GM12892 (cell line): ENCODE measurements at regions not wholly inside any gene's neighbourhood (a gene's known extent, or its start where the extent isn't known, plus 50 kb on each side); places are given as distances from the start of the nearest gene placed in this dataset.

Source experiments
- DNase-seq: peaks from one replicate; pipeline ENCODE4 v3.0.0; 2011; ENCODE audit not compliant: insufficient read length
- FAIRE-seq: peaks from 2 replicates; lab custom pipeline; 2011; peaks lifted over from hg19 to GRCh38; lab: Jason Lieb, UNC
- POLR2A ChIP-seq: IDR thresholded peaks from 2 replicates; pipeline ENCODE4 v1.6.1; 2011; ENCODE audit warnings: low read depth, low read length, control low read depth
- POLR2AphosphoS5 ChIP-seq: IDR thresholded peaks from 2 replicates; pipeline ENCODE4 v1.6.1; 2011; ENCODE audit warnings: low read depth, low read length, control low read depth
- TAF1 ChIP-seq: IDR thresholded peaks from 2 replicates; pipeline ENCODE4 v1.6.1; 2011; ENCODE audit warnings: low read depth, mild to moderate bottlenecking, control low read depth, low read length, borderline replicate concordance

DNA sequence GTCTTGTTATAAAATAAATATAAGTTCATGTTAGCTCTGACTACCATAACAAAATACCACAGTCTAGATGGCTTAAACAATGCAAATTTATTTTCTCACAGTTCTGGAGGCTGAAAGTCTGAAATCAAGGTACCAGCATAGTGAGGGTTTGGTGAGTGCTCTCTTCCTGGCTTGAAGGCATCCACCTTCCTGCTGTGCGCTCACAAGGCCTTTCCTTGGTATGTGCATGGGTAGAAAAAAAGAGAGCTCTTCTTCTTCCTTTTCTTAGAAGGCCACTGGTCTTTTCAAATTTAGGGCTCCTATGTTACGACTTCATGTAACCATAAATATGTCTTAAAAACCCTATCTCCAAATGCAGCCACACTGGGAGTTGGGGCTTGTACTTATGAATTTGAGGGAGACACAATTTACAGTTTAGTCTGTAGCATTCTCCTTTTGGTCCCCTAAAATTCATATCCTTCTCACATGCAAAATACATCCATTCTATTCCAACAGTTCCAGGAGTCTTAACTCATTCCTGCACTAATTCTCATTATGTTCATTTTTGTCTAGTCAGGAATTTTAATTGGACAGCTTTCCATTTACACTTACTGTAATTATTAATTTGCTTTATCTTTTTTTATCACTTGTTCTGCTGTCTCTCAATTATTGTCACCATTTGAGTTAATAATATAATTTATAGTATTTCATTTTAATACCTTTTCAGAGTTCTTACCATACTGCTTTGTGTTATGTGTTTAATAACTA lies 381.9 kb upstream of the EPHA7 start:
- TF ChIP-seq TAF1 (no peak), POLR2AphosphoS5 (no peak), POLR2A (no peak)
- FAIRE-seq, result no peak
- DNase-seq, result no peak

DNA sequence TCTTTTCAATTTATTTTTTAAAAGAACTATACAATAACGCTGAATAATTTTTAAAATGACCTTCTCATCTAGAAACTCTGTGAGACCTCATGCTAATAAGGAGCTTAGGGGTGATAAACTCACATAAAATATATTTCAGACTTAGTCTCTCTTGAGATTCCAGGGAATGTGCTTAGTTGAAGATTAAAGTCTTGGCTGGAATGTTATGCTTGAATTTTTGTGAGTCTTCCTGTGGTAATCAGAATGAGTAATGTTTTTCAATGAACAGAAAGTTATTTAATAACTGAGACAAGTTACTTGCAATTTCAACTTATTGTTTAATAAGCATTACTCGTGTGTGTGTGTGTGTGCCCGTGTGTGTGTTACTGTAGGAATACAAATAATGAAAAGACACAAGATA lies 379.9 kb upstream of the EPHA7 start:
- no peak for DNase-seq
- no peak for FAIRE-seq
- TF ChIP-seq POLR2A (no peak), TAF1 (no peak), POLR2AphosphoS5 (no peak)

DNA sequence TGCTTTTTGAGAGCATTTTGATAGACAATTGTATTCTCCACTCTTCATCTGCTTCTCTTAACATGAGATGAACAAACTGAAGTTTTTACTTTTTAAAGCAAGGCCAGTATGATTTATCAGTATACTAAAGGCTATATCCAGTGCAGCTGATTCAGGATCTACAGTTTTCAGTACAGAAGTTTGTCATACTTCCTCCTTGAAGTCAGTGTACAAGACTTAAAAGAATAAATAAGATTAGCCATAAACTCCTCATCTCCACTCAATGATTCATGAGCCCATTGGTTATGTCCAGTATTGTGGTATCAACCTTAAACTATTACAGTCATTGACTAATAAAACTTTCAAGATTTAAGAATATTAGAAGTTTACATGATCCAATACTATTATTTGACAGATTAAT lies 374.8 kb upstream of the EPHA7 start:
- no peak for TF ChIP-seq TAF1
- no peak for TF ChIP-seq POLR2A
- TF ChIP-seq POLR2AphosphoS5, result no peak

DNA sequence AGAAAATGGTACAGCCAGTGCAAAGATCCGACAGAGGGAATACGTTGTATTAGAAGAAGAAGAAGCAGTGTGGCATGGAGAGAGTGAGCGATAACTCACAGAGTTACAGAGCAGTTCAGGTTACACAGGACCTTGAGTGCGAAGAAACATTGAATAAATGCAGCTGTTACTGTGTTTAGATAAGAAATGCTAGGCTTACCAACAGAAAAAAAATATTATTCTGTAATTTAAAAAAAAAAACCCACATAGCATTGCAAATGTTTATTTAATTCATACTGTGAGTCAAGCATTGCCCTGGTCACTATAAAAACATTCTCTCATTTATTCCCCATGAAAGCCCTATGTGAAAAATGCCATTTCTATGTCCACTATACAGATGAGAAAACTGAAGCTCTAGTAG lies 373.4 kb upstream of the EPHA7 start:
- FAIRE-seq, result no peak
- no peak for DNase-seq
- no peak for TF ChIP-seq TAF1

More for the DNA sequence above, 374.8 kb upstream of the EPHA7 start:
- no peak for DNase-seq
- no peak for FAIRE-seq

DNA sequence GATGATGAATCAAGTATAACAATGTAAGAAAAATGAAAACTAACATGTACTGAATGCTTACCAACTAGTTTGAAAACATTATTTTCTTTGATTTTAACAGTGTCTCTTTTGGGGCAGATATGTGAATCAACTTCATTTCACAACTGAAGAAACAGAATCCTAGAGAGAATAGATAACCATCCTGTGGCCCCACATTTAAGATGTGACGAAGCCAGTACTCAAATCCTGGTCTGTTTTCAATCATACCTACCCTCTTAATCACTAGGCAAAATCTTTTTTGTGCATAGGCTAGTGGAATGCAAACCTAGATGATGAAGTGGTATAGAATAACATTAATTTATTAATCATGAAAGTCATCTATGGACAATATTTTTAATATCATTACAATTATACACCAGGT lies 371.6 kb upstream of the EPHA7 start:
- FAIRE-seq (no peak), DNase-seq (no peak)

DNA sequence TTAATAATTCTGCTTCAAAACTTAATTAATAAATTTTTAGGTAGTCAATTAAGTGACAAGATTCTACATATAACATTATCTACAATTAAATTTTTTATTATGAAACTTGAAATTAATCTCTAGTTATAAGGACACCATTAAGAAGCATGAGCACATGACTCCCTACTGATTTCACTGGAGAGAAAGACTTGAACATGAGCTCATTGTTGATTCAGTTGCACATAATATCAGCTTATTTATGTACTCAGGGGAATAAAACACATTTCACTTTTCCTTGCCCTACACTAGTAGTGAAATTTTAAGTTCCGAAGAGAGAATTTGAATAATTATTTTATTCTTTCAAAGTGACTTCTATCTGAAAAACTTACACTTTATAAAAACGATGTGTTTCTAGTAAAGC lies 370.2 kb upstream of the EPHA7 start:
- TF ChIP-seq POLR2A (no peak), TAF1 (no peak), POLR2AphosphoS5 (no peak)

More for the DNA sequence above, 371.6 kb upstream of the EPHA7 start:
- TF ChIP-seq TAF1 (no peak), POLR2AphosphoS5 (no peak), POLR2A (no peak)

DNA sequence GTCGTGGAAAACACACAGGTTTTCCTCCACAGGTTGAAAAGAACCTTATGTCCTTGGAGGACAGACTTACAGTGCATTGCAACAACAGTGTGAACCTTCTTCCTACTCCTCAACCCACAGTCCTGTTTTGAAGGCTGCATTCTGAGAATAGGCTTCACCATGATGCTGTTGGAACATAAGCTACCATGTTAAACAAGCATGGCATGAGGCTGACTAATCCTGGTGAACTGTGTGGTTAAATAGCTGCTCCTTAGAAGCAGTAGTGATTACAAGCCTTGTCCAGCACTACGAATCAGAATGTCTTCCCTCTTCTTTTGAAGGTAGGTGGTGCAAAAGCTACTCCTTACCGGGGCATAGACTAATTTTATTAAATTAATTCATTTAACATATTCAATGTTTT lies 368.5 kb upstream of the EPHA7 start:
- TF ChIP-seq POLR2AphosphoS5, result no peak
- TF ChIP-seq TAF1, result no peak
- TF ChIP-seq POLR2A, result no peak
- FAIRE-seq (no peak), DNase-seq (no peak)

More for the DNA sequence above, 370.2 kb upstream of the EPHA7 start:
- FAIRE-seq (no peak), DNase-seq (no peak)

DNA sequence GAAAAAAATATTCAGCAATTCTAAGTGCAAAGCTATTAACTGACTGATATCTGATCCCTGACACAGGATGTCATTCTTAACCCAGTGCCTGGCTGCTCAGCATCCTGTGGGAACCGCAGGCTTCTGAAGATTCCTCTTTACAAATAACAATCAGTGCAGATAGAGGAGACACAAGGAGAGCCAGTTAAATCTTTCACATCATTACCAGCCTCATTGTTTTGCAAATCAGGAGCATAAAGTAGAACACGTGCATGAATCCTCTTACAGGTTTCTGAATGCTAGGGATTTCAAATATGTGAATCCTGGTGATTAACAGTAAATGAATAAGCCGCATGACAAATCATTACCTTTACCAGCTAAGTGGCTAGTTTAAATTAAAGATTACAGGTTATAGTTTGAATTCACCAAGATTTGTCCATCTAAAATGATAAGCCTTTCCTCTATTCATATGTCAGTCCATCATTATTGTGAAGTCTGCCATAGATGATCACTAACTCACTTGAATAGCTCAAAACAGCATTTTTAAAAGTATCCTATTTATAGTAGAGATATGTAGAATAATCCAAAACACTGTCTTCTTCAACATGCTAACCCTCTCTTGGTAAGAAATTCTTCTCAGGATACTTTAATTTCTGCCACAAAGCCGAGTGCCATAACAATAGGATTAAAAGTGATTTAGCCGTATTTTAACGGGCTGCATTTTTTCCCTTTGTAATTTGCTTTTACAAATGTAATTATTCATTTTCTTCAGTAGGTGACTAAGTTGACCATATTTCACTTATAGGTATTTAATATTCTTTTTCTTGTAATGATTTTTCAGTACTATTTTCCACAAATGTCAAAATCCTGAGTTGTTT lies 367.3 kb upstream of the EPHA7 start:
- FAIRE-seq (no peak), DNase-seq (no peak)
- TF ChIP-seq POLR2AphosphoS5, result no peak
- no peak for TF ChIP-seq TAF1
- no peak for TF ChIP-seq POLR2A

DNA sequence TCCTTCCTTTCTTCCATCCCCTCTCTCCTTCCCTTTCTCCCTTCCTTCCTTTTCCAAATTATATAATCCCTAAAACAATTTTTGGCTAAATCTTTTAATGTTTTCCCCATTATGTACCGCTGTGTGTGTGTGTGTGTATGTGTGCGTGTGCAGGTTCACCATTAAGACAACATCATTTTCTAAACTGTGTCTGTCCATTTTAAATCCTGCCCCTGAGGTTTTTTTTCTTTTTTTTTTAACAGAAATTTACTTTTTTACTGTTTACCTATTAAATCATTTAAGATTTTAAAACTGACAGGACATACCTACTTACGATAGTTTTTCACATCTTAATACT lies 366.3 kb upstream of the EPHA7 start:
- no peak for TF ChIP-seq POLR2AphosphoS5
- TF ChIP-seq TAF1, result no peak
- TF ChIP-seq POLR2A, result no peak
- no peak for FAIRE-seq
- no peak for DNase-seq

DNA sequence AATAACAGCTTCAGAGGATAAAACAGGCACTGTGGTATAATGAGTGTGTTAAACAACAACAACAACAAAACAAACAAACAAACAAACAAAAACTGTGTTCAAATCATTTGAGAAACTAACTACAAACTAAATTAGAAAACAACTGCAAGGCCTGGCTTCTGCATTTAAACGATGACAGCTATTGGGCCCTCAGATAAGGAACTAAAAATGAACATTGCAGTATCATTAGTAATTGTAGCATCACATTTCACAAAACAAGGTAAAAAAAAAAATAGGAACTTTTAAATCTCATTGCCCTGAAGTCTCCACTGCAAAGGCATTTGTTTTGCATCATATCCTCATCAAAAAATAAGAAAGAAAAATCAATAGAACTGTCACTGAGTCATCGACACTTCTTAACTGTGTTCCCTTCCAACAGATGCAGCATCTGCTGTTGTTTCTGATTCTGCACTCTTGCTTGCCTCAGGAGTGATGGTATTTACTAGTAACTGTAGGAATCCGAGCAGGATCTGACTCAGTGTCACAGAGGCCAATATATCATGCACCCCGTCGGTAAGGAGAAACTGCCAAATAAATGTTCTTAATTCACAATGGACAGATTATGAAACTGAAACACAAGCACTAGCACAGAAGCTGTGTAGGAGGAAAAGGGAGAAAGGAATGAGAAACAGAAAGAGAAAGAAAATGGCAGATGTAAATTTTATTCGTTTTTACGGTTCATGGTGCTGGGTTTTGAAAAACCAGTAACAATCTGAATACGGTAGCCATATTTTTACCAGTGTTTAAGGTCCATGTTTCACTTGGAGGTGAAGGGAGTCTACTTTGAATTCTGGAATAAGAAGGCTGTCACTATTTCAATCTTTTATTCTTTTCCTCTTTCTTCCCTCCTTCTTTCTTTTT lies 365.7 kb upstream of the EPHA7 start:
- no peak for FAIRE-seq
- DNase-seq, result no peak
- TF ChIP-seq POLR2A (no peak), POLR2AphosphoS5 (no peak), TAF1 (no peak)

DNA sequence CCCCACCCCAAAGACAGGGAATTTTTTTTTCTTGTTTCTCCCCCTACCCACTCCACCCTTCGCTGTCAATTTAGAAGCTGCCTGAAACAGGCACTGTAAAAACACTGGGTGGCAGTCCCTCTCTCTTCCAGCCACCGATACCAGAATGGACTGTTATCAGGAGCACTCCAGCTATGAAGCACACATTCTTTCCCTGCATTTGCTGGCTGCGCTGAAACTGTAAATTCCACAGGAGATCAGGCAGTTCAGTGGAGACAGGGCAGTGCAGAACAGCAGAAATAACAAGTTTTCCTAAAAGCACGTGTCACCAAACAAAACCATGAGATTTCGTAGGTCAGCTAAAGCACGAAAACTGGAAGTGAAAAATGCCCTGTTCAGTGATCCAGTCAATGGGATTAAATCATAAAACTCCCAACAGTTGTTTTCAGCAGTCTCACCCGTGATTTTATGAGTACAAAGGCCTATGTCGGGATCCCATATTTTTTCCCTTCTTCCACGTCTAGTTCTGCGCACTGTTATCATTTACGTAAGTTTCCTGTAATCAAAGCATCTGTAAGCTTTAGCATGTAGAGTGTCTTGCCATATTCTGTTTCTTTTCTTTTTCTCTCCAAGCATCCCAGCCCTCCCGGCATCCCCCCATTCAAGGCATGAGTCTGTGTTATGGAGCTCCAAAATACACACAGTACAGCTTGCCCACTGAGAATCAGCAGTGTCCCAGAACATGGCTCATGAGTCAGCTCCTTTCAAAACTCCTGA lies 359.9 kb upstream of the EPHA7 start:
- no peak for TF ChIP-seq POLR2A
- TF ChIP-seq POLR2AphosphoS5, result no peak
- no peak for TF ChIP-seq TAF1
- DNase-seq, result no peak
- FAIRE-seq, result no peak
